ENCODE measurements at regions not wholly inside any gene's neighbourhood (a gene's known extent, or its start where the extent isn't known, plus 50 kb on each side); places are given as distances from the start of the nearest gene placed in this dataset.

GRCh38 chr1:213371525-213371846 is 320.4 kb downstream of the RPS6KC1 start:
- Histone ChIP-seq H3K9me3 (replicated peaks in 1 of 2; ENCODE audit: control insufficient read depth in 1 of 2, insufficient read depth in 1 of 2, low read length in 2 of 2) (no peaks in the 10 kb centered on the region), H3K36me3 (replicated peaks in 1 of 2; ENCODE audit: control insufficient read depth in 1 of 2, insufficient read depth in 2 of 2, low read length in 2 of 2) (no peaks in the 10 kb centered on the region), H3K27ac (ENCODE audit: low read depth in 1 of 2, low read length in 2 of 2) (no peak overlapping the region), H3K4me2 (replicated peaks; ENCODE audit: extremely low read depth, low read length, poor library complexity, severe bottlenecking) (no peak overlapping the region), H4K20me1 (ENCODE audit: insufficient read depth, low read length) (no peaks in the 10 kb centered on the region), H3K79me2 (ENCODE audit: insufficient read depth, low read length) (no peaks in the 10 kb centered on the region), H2AFZ (ENCODE audit: insufficient read depth, low read depth, low read length, poor library complexity, severe bottlenecking) (no peak overlapping the region), H3K4me3 (replicated peaks in 1 of 3; ENCODE audit: low read depth in 2 of 3, low read length in 3 of 3) (no peak overlapping the region), H3K9ac (ENCODE audit: insufficient read depth, low read length, poor library complexity, severe bottlenecking) (no peak overlapping the region), H3K4me1 (ENCODE audit: control insufficient read depth in 1 of 2, insufficient read depth in 2 of 2, low read length in 2 of 2) (no peaks in the 10 kb centered on the region), H3K27me3 (ENCODE audit: control insufficient read depth in 2 of 2, insufficient read depth in 2 of 2, low read length in 2 of 2) (peaks cover 0 to 1% of the 10 kb centered on the region in 2 donors)
- H3K4me3 Mint-ChIP-seq: no peak overlapping the region
- no peak overlapping the region for H3K27ac Mint-ChIP-seq
- TF ChIP-seq, protein P1, sequence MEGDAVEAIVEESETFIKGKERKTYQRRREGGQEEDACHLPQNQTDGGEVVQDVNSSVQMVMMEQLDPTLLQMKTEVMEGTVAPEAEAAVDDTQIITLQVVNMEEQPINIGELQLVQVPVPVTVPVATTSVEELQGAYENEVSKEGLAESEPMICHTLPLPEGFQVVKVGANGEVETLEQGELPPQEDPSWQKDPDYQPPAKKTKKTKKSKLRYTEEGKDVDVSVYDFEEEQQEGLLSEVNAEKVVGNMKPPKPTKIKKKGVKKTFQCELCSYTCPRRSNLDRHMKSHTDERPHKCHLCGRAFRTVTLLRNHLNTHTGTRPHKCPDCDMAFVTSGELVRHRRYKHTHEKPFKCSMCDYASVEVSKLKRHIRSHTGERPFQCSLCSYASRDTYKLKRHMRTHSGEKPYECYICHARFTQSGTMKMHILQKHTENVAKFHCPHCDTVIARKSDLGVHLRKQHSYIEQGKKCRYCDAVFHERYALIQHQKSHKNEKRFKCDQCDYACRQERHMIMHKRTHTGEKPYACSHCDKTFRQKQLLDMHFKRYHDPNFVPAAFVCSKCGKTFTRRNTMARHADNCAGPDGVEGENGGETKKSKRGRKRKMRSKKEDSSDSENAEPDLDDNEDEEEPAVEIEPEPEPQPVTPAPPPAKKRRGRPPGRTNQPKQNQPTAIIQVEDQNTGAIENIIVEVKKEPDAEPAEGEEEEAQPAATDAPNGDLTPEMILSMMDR (IDR thresholded peaks at IDR 0.05): no peak
- no peaks in the 10 kb centered on the region for H3K4me1 Mint-ChIP-seq
- H3K9me3 Mint-ChIP-seq: no peaks in the 10 kb centered on the region
- H3K36me3 Mint-ChIP-seq: no peaks in the 10 kb centered on the region
- no peak for DNase-seq
- intact Hi-C loops (cut with micrococcal nuclease): no loop called here
- H3K27me3 Mint-ChIP-seq (ENCODE audit: low read depth in 3 of 3): peaks cover 0 to 4% (median 2%) of the 10 kb centered on the region in 3 donors
- no CpG with 5 or more reads among the region's 3 CpGs for WGBS (ENCODE audit: insufficient coverage)

DNA sequence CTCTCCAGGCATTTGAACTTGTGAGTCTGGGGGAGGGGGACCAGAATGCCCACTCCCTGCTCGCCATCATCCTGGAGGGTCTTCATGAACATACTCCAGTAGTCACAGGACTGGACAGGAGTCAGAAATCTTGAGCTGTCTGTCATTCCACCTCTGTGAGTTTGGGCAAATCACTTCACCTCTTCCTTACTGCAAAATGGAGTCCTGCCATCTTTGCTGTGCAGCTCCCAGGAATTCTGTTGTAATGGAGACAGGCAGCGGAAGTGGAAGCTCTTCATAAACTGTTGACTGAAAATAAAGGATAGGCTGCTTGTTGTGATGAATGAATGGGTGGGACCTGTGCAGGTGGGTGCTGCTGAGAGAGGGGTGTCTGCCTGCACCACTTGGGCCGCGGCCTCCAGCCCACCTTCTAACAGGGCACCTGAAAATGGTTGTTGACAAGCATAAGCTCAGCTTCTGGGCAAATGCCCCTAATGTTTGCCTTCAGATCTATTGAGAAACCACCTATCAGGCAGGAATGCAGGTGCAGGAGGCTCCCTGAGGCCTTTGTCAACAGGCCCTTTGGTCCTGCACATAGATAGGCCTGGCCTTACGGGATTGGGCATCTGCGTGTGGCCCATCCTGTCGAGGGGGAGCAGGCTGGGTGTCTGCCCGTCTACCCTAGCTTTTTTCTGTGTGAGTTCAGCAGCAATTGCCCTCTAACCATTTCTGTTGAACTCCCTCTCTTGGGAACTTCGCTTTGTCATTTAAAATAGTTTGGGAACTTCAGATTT is 321.0 kb downstream of the RPS6KC1 start:
- no peak overlapping the region for H3K27ac Mint-ChIP-seq
- Histone ChIP-seq H3K9me3 (replicated peaks in 1 of 2; ENCODE audit: control insufficient read depth in 1 of 2, insufficient read depth in 1 of 2, low read length in 2 of 2) (no peaks in the 10 kb centered on the region), H2AFZ (ENCODE audit: insufficient read depth, low read depth, low read length, poor library complexity, severe bottlenecking) (no peak overlapping the region), H3K36me3 (replicated peaks in 1 of 2; ENCODE audit: control insufficient read depth in 1 of 2, insufficient read depth in 2 of 2, low read length in 2 of 2) (no peaks in the 10 kb centered on the region), H3K27ac (ENCODE audit: low read depth in 1 of 2, low read length in 2 of 2) (no peak overlapping the region), H3K9ac (ENCODE audit: insufficient read depth, low read length, poor library complexity, severe bottlenecking) (no peak overlapping the region), H4K20me1 (ENCODE audit: insufficient read depth, low read length) (no peaks in the 10 kb centered on the region), H3K79me2 (ENCODE audit: insufficient read depth, low read length) (no peaks in the 10 kb centered on the region), H3K4me3 (replicated peaks in 1 of 3; ENCODE audit: low read depth in 2 of 3, low read length in 3 of 3) (no peak overlapping the region), H3K27me3 (ENCODE audit: control insufficient read depth in 2 of 2, insufficient read depth in 2 of 2, low read length in 2 of 2) (peaks cover 0 to 2% of the 10 kb centered on the region in 2 donors), H3K4me1 (ENCODE audit: control insufficient read depth in 1 of 2, insufficient read depth in 2 of 2, low read length in 2 of 2) (no peaks in the 10 kb centered on the region), H3K4me2 (replicated peaks; ENCODE audit: extremely low read depth, low read length, poor library complexity, severe bottlenecking) (no peak overlapping the region)
- WGBS (ENCODE audit: insufficient coverage): 92% methylated on average over 7 of the region's 9 CpGs
- H3K36me3 Mint-ChIP-seq: no peaks in the 10 kb centered on the region
- no peak for DNase-seq
- intact Hi-C loops (cut with micrococcal nuclease): no loop called here
- no peaks in the 10 kb centered on the region for H3K4me1 Mint-ChIP-seq
- no peaks in the 10 kb centered on the region for H3K9me3 Mint-ChIP-seq
- TF ChIP-seq, protein P1 (IDR thresholded peaks at IDR 0.05): no peak
- peaks cover 0 to 5% (median 2%) of the 10 kb centered on the region in 3 donors for H3K27me3 Mint-ChIP-seq (ENCODE audit: low read depth in 3 of 3)
- H3K4me3 Mint-ChIP-seq: no peak overlapping the region
